Esophagus squamous epithelium (tissue), 5 donors: ENCODE measurements at regions not wholly inside any gene's neighbourhood (a gene's known extent, or its start where the extent isn't known, plus 50 kb on each side); places are given as distances from the start of the nearest gene placed in this dataset.

ENCODE experiments used
- DNase-seq: peaks from one replicate; lab custom pipeline; 2025; lab: John Stamatoyannopoulos, UW
- H3K27ac ChIP-seq, 4 donors: fragments of 200-600 bp; sonication (generic); one replicate each; pipeline ENCODE4 v1.5.1; 2016 to 2019; ENCODE audit warnings: mild to moderate bottlenecking in 1 of 4
- H3K27me3 ChIP-seq, 4 donors: fragments of 200-600 bp; sonication (generic); 1 replicate in 3 of 4; 2 replicates in 1 of 4; pipeline versions ENCODE4 v1.5.1 to v1.6.0; 2017 to 2021; ENCODE audit warnings: antibody characterized with exemption in 1 of 4
- H3K36me3 ChIP-seq, 3 donors: fragments of 200-600 bp; sonication (generic); one replicate each; pipeline ENCODE4 v1.5.1; 2016 to 2019
- H3K4me1 ChIP-seq, 3 donors: fragments of 200-600 bp; sonication (generic); one replicate each; pipeline ENCODE4 v1.5.1; 2017 to 2019
- H3K4me3 ChIP-seq, 4 donors: fragments of 200-600 bp; sonication (generic); 1 replicate in 3 of 4; 2 replicates in 1 of 4; pipeline ENCODE4 v1.5.1; 2016 to 2019; ENCODE audit warnings: mild to moderate bottlenecking in 2 of 4, moderate library complexity in 1 of 4
- H3K9me3 ChIP-seq, 3 donors: fragments of 200-600 bp; sonication (generic); one replicate each; pipeline ENCODE4 v1.5.1; 2016 to 2019
- CTCF ChIP-seq, 6 experiments: fragments of 450-650 bp in 4 of 6; fragments of 200-600 bp in 2 of 6; sonication (generic) in 2 of 6; IDR thresholded peaks; one replicate each; pipeline ENCODE4 v1.5.1; 2016 to 2019; ENCODE audit warnings: antibody characterized with exemption in 6 of 6, mild to moderate bottlenecking in 4 of 6, moderate library complexity in 4 of 6
- POLR2A ChIP-seq, 4 donors: fragments of 450-650 bp; IDR thresholded peaks; one replicate each; pipeline ENCODE4 v1.6.1; 2017; ENCODE audit warnings: antibody characterized with exemption in 4 of 4, mild to moderate bottlenecking in 4 of 4, moderate library complexity in 3 of 4
- WGBS, 2 donors: methylation state at CpG; one replicate each; pipeline ENCODE4 v1.1.5; 2018; 5-methylcytosine and 5-hydroxymethylcytosine counted together
- intact Hi-C: fragments of 100-400 bp; cut with DNase I; formaldehyde crosslinking; loops from one replicate; pipeline ENCODE4 v1.15.0; 2022
- donor health status: DM: yes; HTN: yes; CAD: no.

GRCh38 chr3:30315447-30315846 is 291.0 kb upstream of the TGFBR2 start:
- intact Hi-C loops, result no loop called here
- WGBS, 2 donors, result 76 to 83% methylated on average over 3 of the region's 3 CpGs
- Histone ChIP-seq H3K27ac (no peak overlapping the region), H3K4me3 (no peak overlapping the region), H3K36me3 (no peaks in the 10 kb centered on the region), H3K27me3 (no peaks in the 10 kb centered on the region), H3K4me1 (no peaks in the 10 kb centered on the region), H3K9me3 (no peaks in the 10 kb centered on the region)
- TF ChIP-seq POLR2A (IDR thresholded peaks at IDR 0.05) (no peak), CTCF (IDR thresholded peaks at IDR 0.05) (no peak)
- no peak for DNase-seq

DNA sequence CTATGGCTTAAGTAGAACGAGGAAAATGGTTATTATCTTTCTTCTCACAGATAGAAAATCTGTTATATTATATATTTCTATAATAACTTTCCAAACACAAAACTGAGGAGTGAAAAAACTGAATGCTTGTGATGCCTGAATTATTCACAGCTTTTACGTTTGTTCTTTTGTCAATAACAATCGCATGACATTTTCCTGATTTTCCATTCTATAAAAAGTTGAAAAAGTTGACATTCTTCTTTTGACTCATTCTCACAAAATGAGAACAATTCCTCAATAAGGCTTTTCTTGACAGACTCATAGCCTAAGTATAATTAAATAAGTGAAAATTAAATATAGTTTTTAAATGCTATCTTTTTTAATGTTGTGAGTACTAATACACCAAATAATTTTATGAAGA is 288.8 kb upstream of the TGFBR2 start:
- intact Hi-C loops, result no loop called here
- Histone ChIP-seq H3K4me3 (no peak overlapping the region), H3K4me1 (no peaks in the 10 kb centered on the region), H3K36me3 (no peaks in the 10 kb centered on the region), H3K27ac (no peak overlapping the region), H3K27me3 (no peaks in the 10 kb centered on the region), H3K9me3 (no peaks in the 10 kb centered on the region)
- DNase-seq, result no peak
- WGBS, 2 donors, result 82 to 86% methylated on average over 3 of the region's 3 CpGs
- TF ChIP-seq POLR2A (IDR thresholded peaks at IDR 0.05) (no peak), CTCF (IDR thresholded peaks at IDR 0.05) (no peak)

- Histone ChIP-seq H3K36me3 (no peaks in the 10 kb centered on the region), H3K4me1 (no peaks in the 10 kb centered on the region), H3K9me3 (no peaks in the 10 kb centered on the region), H3K4me3 (no peak overlapping the region), H3K27ac (no peak overlapping the region), H3K27me3 (no peaks in the 10 kb centered on the region)
- DNase-seq, result no peak
- intact Hi-C loops, result no loop called here
- TF ChIP-seq CTCF (IDR thresholded peaks at IDR 0.05), result no peak
- TF ChIP-seq POLR2A (IDR thresholded peaks at IDR 0.05), result no peak
- WGBS, 2 donors, result 87 to 99% methylated on average over 3 of the region's 3 CpGs
Observed at GRCh38 chr3:30318110-30318509, 288.3 kb upstream of the TGFBR2 start.

DNA sequence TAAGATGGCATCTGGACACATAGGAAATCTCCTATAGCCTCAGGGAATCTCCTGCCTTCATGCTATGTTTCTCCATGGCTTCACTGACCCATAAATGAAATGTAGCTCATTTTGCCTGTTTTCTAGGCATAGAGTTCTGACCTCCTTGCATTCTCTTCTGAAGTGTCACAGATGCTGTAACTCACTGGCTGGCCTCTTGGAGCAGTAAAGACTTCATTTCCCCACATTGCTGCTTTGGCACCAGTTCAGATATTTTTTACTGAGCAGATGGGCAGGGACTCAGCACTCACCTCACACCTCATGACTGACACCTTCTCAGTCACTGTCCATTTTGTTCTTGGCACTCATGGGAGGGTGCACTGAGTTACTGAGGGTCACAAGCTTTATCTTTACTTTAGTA is 286.7 kb upstream of the TGFBR2 start:
- Histone ChIP-seq H3K36me3 (no peaks in the 10 kb centered on the region), H3K27me3 (no peaks in the 10 kb centered on the region), H3K4me3 (no peak overlapping the region), H3K9me3 (no peaks in the 10 kb centered on the region), H3K27ac (no peak overlapping the region), H3K4me1 (no peaks in the 10 kb centered on the region)
- DNase-seq, result no peak
- TF ChIP-seq POLR2A (IDR thresholded peaks at IDR 0.05), result no peak
- peak in 5 of 6 experiments; percentile 24 to 64 (median 38) for TF ChIP-seq CTCF (IDR thresholded peaks at IDR 0.05)
- intact Hi-C loops, result no loop called here

- intact Hi-C loops, result no loop called here
- no peak overlapping the region for H3K27ac ChIP-seq
- H3K4me1 ChIP-seq, result no peaks in the 10 kb centered on the region
- H3K36me3 ChIP-seq, result no peaks in the 10 kb centered on the region
- H3K9me3 ChIP-seq, result no peaks in the 10 kb centered on the region
- no peak for DNase-seq
- WGBS, 2 donors, result 88 to 94% methylated on average over 1 of the region's 1 CpG
- no peak for TF ChIP-seq CTCF (IDR thresholded peaks at IDR 0.05)
- no peak for TF ChIP-seq POLR2A (IDR thresholded peaks at IDR 0.05)
- H3K27me3 ChIP-seq, result no peaks in the 10 kb centered on the region
- H3K4me3 ChIP-seq, result no peak overlapping the region
Observed at GRCh38 chr3:30320392-30320791, 286.0 kb upstream of the TGFBR2 start.
